Mammary epithelial cell (primary cell): ENCODE measurements at regions not wholly inside any gene's neighbourhood (a gene's known extent, or its start where the extent isn't known, plus 50 kb on each side); places are given as distances from the start of the nearest gene placed in this dataset.

Experiments
- CTCF ChIP-seq, 2 donors: IDR thresholded peaks in 1 of 2; conservative IDR thresholded peaks in 1 of 2; 2 replicates each; pipeline ENCODE4 v1.5.1; 2011 to 2012; ENCODE audit warnings: inconsistent platforms in 2 of 2, low read length in 2 of 2, mild to moderate bottlenecking in 2 of 2, control low read depth in 1 of 2, low read depth in 1 of 2; ENCODE audit not compliant: insufficient read depth in 1 of 2; ENCODE audit errors: extremely low read depth in 1 of 2
- EZH2 ChIP-seq: IDR thresholded peaks from 2 replicates; pipeline ENCODE4 v1.6.1; 2012; ENCODE audit warnings: low read length, inconsistent platforms, borderline replicate concordance

GRCh38 chr6:74510878-74511277 lies 695.0 kb downstream of the COL12A1 start:
- TF ChIP-seq CTCF (conservative IDR thresholded peaks at IDR 0.05 in 1 of 2, IDR thresholded peaks at IDR 0.05 in 1 of 2; ENCODE audit: extremely low read depth in 1 of 2, insufficient read depth in 1 of 2, low read depth in 1 of 2, low read length in 2 of 2): no peak
- TF ChIP-seq EZH2: no peak
